ENCODE measurements at regions not wholly inside any gene's neighbourhood (a gene's known extent, or its start where the extent isn't known, plus 50 kb on each side); places are given as distances from the start of the nearest gene placed in this dataset.

- H3K4me3 ChIP-seq (replicated peaks in 1 of 2; ENCODE audit: low read depth in 1 of 2, low read length in 2 of 2) = no peak overlapping the region
- ChIA-PET RAD21 (ENCODE audit: low non-redundant PET in 1 of 2, low total read pairs in 2 of 2, uncharacterized antibody in 2 of 2, unreplicated experiment in 2 of 2) (no interaction called here), CTCF (no interaction called here), POLR2A (no interaction called here)
- no peaks in the 10 kb centered on the region for H4K20me1 ChIP-seq (ENCODE audit: insufficient read depth)
- ATAC-seq = no peak
- no peak overlapping the region for H2AFZ ChIP-seq (ENCODE audit: low read depth, low read length, poor library complexity, severe bottlenecking)
- H3K4me2 ChIP-seq (ENCODE audit: low read length) = no peak overlapping the region
- no peaks in the 10 kb centered on the region for H3K36me3 ChIP-seq (ENCODE audit: control insufficient read depth in 1 of 2, insufficient read depth in 2 of 2, low read length in 2 of 2)
- no TSS peak for BruUV-seq (replicated peaks)
- no peaks in the 10 kb centered on the region for H3K4me1 ChIP-seq (ENCODE audit: control insufficient read depth in 1 of 2, insufficient read depth in 2 of 2, low read length in 2 of 2)
- no peak overlapping the region for H3K9ac ChIP-seq (ENCODE audit: low read length)
- H3K27me3 ChIP-seq (ENCODE audit: insufficient read depth, low read length) = no peaks in the 10 kb centered on the region
- H3K9me3 ChIP-seq (ENCODE audit: control insufficient read depth in 1 of 2, insufficient read depth in 1 of 2, low read depth in 1 of 2, low read length in 2 of 2) = no peaks in the 10 kb centered on the region
- TF ChIP-seq ZBTB33 (IDR thresholded peaks at IDR 0.05; ENCODE audit: extremely low read depth, insufficient replicate concordance, low read length) = no peak
- no peak for TF ChIP-seq EZH2phosphoT487 (IDR thresholded peaks at IDR 0.05; ENCODE audit: borderline replicate concordance)
- no peak for TF ChIP-seq POLR2AphosphoS5 (IDR thresholded peaks at IDR 0.05; ENCODE audit: low read depth, low read length)
- no peak for TF ChIP-seq ATF3 (IDR thresholded peaks at IDR 0.05)
- TF ChIP-seq CEBPB (IDR thresholded peaks at IDR 0.05; ENCODE audit: low read depth) = no peak
- no peak for TF ChIP-seq JUND (IDR thresholded peaks at IDR 0.05)
- TF ChIP-seq SIN3A (IDR thresholded peaks at IDR 0.05; ENCODE audit: low read depth) = no peak
- no peak for TF ChIP-seq RAD21 (IDR thresholded peaks at IDR 0.05; ENCODE audit: low read depth)
- TF ChIP-seq TCF7L2 (IDR thresholded peaks at IDR 0.05; ENCODE audit: borderline replicate concordance, extremely low read depth, insufficient read depth, insufficient read length) = no peak
- TF ChIP-seq EGR1 (IDR thresholded peaks at IDR 0.05; ENCODE audit: low read depth) = no peak
- no peak for TF ChIP-seq CBX3 (IDR thresholded peaks at IDR 0.05; ENCODE audit: low read depth)
- no peak for TF ChIP-seq ELF1 (IDR thresholded peaks at IDR 0.05; ENCODE audit: borderline replicate concordance, low read depth)
- no peak for TF ChIP-seq ZFX (IDR thresholded peaks at IDR 0.05)
- no peak for TF ChIP-seq MAX (IDR thresholded peaks at IDR 0.05)
- no peak for TF ChIP-seq POLR2A (IDR thresholded peaks at IDR 0.05; ENCODE audit: borderline replicate concordance, extremely low read depth, insufficient read depth, insufficient read length)
- TF ChIP-seq SRF (IDR thresholded peaks at IDR 0.05; ENCODE audit: low read depth) = no peak
- no peak for TF ChIP-seq ZNF274 (IDR thresholded peaks at IDR 0.05; ENCODE audit: low read depth, low read length)
- no peak for TF ChIP-seq SP1 (IDR thresholded peaks at IDR 0.05; ENCODE audit: low read depth)
- TF ChIP-seq EZH2 (IDR thresholded peaks at IDR 0.05) = no peak
- TF ChIP-seq FOSL1 (IDR thresholded peaks at IDR 0.05; ENCODE audit: low read depth) = no peak
- H3K9me2 ChIP-seq (ENCODE audit: insufficient read depth) = no peaks in the 10 kb centered on the region
- H3K79me2 ChIP-seq (ENCODE audit: insufficient read depth, low read length) = no peaks in the 10 kb centered on the region
- intact Hi-C loops (cut with micrococcal nuclease) = no loop called here
- DNase-seq (ENCODE audit: low read depth, low spot score) = no peak
- no peak overlapping the region for H3K27ac ChIP-seq (ENCODE audit: low read depth, low read length)
Observed at GRCh38 chr16:65773301-65773874, 593.1 kb upstream of the CDH5 start.
